ENCODE measurements at regions not wholly inside any gene's neighbourhood (a gene's known extent, or its start where the extent isn't known, plus 50 kb on each side); places are given as distances from the start of the nearest gene placed in this dataset.

- FAIRE-seq (no peak), DNase-seq (ENCODE audit: low spot score) (no peak), ATAC-seq (no peak)
- Histone ChIP-seq H3K36me3 (replicated peaks in 1 of 2; ENCODE audit: control insufficient read depth in 1 of 2, insufficient read depth in 2 of 2, low read length in 2 of 2) (no peaks in the 10 kb centered on the region), H3K27ac (ENCODE audit: extremely low read length, insufficient read depth, low read length) (no peak overlapping the region), H3K9me3 (ENCODE audit: low read length) (no peaks in the 10 kb centered on the region), H3K4me1 (ENCODE audit: insufficient read depth, low read length) (no peaks in the 10 kb centered on the region), H3K27me3 (ENCODE audit: control insufficient read depth in 1 of 2, insufficient read depth in 2 of 2, low read length in 2 of 2) (no peaks in the 10 kb centered on the region), H3K9ac (ENCODE audit: insufficient read depth, low read depth, low read length) (no peak overlapping the region), H2AFZ (ENCODE audit: low read length) (no peak overlapping the region), H3K4me3 (replicated peaks in 1 of 3; ENCODE audit: insufficient read depth in 1 of 3, low read depth in 2 of 3, low read length in 3 of 3) (no peak overlapping the region), H3K4me2 (ENCODE audit: low read depth, low read length) (no peak overlapping the region), H4K20me1 (ENCODE audit: insufficient read depth, low read length) (no peaks in the 10 kb centered on the region), H3K79me2 (ENCODE audit: insufficient read depth, low read length) (no peaks in the 10 kb centered on the region)
- intact Hi-C loops (cut with micrococcal nuclease; ENCODE audit: unreplicated experiment) (no loop called here), in situ Hi-C loops (cut with HindIII; ENCODE audit: extremely low pct_ligation_motif_present, low pct_unique_long_range_greater_than_20kb) (no loop called here)
- POLR2A ChIA-PET: no interaction called here
- no peak for TF ChIP-seq ZBTB38 (CRISPR knock-in tag; IDR thresholded peaks at IDR 0.05)
- no peak for TF ChIP-seq ZNF710 (CRISPR knock-in tag; IDR thresholded peaks at IDR 0.05; ENCODE audit: borderline replicate concordance)
- no peak for TF ChIP-seq ZBTB26 (CRISPR knock-in tag; IDR thresholded peaks at IDR 0.05; ENCODE audit: borderline replicate concordance)
- no peak for TF ChIP-seq TBX3 (IDR thresholded peaks at IDR 0.05; ENCODE audit: borderline replicate concordance)
- no peak for TF ChIP-seq CC2D1A (CRISPR knock-in tag; IDR thresholded peaks at IDR 0.05)
- TF ChIP-seq ZNF296 (CRISPR knock-in tag; conservative IDR thresholded peaks at IDR 0.05): no peak
- TF ChIP-seq DMAP1 (CRISPR knock-in tag; IDR thresholded peaks at IDR 0.05): no peak
- TF ChIP-seq JUN (CRISPR knock-in tag; IDR thresholded peaks at IDR 0.05): no peak
- TF ChIP-seq ZNF746 (CRISPR knock-in tag; IDR thresholded peaks at IDR 0.05): no peak
- no peak for TF ChIP-seq TIGD3 (CRISPR knock-in tag; IDR thresholded peaks at IDR 0.05; ENCODE audit: borderline replicate concordance)
- TF ChIP-seq ZNF781 (CRISPR knock-in tag; IDR thresholded peaks at IDR 0.05; ENCODE audit: borderline replicate concordance, not compliant biosample characterization): no peak
- TF ChIP-seq HOXA5 (CRISPR knock-in tag; IDR thresholded peaks at IDR 0.05): no peak
- TF ChIP-seq CHCHD3 (CRISPR knock-in tag; IDR thresholded peaks at IDR 0.05): no peak
- TF ChIP-seq ZNF207 (IDR thresholded peaks at IDR 0.05; ENCODE audit: borderline replicate concordance): no peak
- TF ChIP-seq ZNF670 (CRISPR knock-in tag; IDR thresholded peaks at IDR 0.05; ENCODE audit: borderline replicate concordance): no peak
- no peak for TF ChIP-seq ZNF547 (CRISPR knock-in tag; IDR thresholded peaks at IDR 0.05)
- TF ChIP-seq ETS1 (CRISPR knock-in tag; IDR thresholded peaks at IDR 0.05): no peak
- no TSS peak for BruUV-seq (replicated peaks)
- 95% methylated on average over 1 of the region's 1 CpG for WGBS (ENCODE audit: low lambda C conversion rate)
- CTCF ChIA-PET (ENCODE audit: low intra/inter-chr PET ratio, low total read pairs): no interaction called here
These were observed 353.3 kb upstream of the SYNCRIP start for GRCh38 chr6:85996034-85996375.
